ENCODE measurements at regions not wholly inside any gene's neighbourhood (a gene's known extent, or its start where the extent isn't known, plus 50 kb on each side); places are given as distances from the start of the nearest gene placed in this dataset.

DNA sequence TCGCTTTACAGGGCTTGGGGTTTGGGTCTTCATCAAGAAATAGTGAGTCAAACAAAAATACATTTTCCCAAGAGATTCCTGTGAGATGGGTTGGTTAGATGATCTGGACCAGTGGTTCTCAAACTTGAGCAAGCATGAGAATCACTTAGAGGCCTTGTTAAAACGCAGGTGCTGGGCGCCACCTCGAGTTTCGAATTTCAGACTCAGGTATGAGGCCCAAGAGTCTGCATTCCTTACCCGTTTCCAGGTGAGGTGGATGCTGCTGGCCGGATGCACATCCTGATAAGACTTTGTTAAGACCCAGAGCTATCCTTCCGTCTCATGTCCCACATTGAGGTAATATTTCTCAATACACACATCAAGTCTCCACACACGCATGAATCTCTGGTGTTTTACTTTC lies 707.8 kb upstream of the SALL3 start:
- TF ChIP-seq, protein P1, sequence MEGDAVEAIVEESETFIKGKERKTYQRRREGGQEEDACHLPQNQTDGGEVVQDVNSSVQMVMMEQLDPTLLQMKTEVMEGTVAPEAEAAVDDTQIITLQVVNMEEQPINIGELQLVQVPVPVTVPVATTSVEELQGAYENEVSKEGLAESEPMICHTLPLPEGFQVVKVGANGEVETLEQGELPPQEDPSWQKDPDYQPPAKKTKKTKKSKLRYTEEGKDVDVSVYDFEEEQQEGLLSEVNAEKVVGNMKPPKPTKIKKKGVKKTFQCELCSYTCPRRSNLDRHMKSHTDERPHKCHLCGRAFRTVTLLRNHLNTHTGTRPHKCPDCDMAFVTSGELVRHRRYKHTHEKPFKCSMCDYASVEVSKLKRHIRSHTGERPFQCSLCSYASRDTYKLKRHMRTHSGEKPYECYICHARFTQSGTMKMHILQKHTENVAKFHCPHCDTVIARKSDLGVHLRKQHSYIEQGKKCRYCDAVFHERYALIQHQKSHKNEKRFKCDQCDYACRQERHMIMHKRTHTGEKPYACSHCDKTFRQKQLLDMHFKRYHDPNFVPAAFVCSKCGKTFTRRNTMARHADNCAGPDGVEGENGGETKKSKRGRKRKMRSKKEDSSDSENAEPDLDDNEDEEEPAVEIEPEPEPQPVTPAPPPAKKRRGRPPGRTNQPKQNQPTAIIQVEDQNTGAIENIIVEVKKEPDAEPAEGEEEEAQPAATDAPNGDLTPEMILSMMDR (IDR thresholded peaks at IDR 0.05): no peak
- TF ChIP-seq POLR2A (IDR thresholded peaks at IDR 0.05) (no peak), POLR2AphosphoS5 (IDR thresholded peaks at IDR 0.05; ENCODE audit: insufficient read depth in 1 of 2, low read depth in 1 of 2) (no peak)

Data from vagina (tissue), 2 donors.